ENCODE measurements at regions not wholly inside any gene's neighbourhood (a gene's known extent, or its start where the extent isn't known, plus 50 kb on each side); places are given as distances from the start of the nearest gene placed in this dataset.

- no peak for TF ChIP-seq HDAC2 (CRISPR knock-in tag; IDR thresholded peaks at IDR 0.05)
- TF ChIP-seq TCF7L2 (IDR thresholded peaks at IDR 0.05; ENCODE audit: low read depth, low read length): no peak
- no peak for TF ChIP-seq HNRNPL (IDR thresholded peaks at IDR 0.05; ENCODE audit: low read depth, low read length)
- TF ChIP-seq PBX3 (CRISPR knock-in tag; IDR thresholded peaks at IDR 0.05; ENCODE audit: borderline replicate concordance): no peak
- TF ChIP-seq CBFB (CRISPR knock-in tag; IDR thresholded peaks at IDR 0.05): no peak
Observed at GRCh38 chr15:92273723-92274122, 120.0 kb upstream of the ST8SIA2 start.

All from HepG2 (cell line).